Stomach (tissue), 8 donors: ENCODE measurements at regions not wholly inside any gene's neighbourhood (a gene's known extent, or its start where the extent isn't known, plus 50 kb on each side); places are given as distances from the start of the nearest gene placed in this dataset.
"Not testable (repeated sequence)": the region's sequence is repeated elsewhere in the genome, so short reads cannot be mapped to it uniquely, and the experiment has no call there.

Source experiments
- DNase-seq, 2 donors: peaks; one replicate each; pipeline versions ENCODE4 v3.0.0 to v3.0.0-alpha.2; 2013 to 2019
- H3K27ac ChIP-seq, 5 donors: fragments of 200-600 bp in 4 of 5; sonication (generic) in 4 of 5; one replicate each; pipeline ENCODE4 v1.5.1; 2013 to 2019; ENCODE audit warnings: mild to moderate bottlenecking in 1 of 5, moderate library complexity in 1 of 5
- H3K27me3 ChIP-seq, 3 donors: fragments of 200-600 bp; sonication (generic); one replicate each; pipeline ENCODE4 v1.5.1; 2017 to 2019; ENCODE audit warnings: mixed run types in 1 of 3
- H3K36me3 ChIP-seq, 4 donors: fragments of 200-600 bp; sonication (generic); 1 replicate in 3 of 4; 2 replicates in 1 of 4; pipeline ENCODE4 v1.5.1; 2016 to 2019
- H3K4me1 ChIP-seq, 4 donors: fragments of 200-600 bp; sonication (generic); one replicate each; pipeline ENCODE4 v1.5.1; 2016 to 2019
- H3K4me3 ChIP-seq, 4 donors: fragments of 200-600 bp; sonication (generic) in 3 of 4; one replicate each; pipeline ENCODE4 v1.5.1; 2016 to 2019; ENCODE audit warnings: mild to moderate bottlenecking in 1 of 4
- H3K9me3 ChIP-seq, 4 donors: fragments of 200-600 bp; sonication (generic); one replicate each; pipeline ENCODE4 v1.5.1; 2016 to 2019
- EP300 ChIP-seq: sonication (generic); formaldehyde crosslinking; IDR thresholded peaks from one replicate; pipeline ENCODE4 v1.6.1; 2017; ENCODE audit warnings: antibody characterized with exemption
- POLR2A ChIP-seq, 4 donors: fragments of 450-650 bp; IDR thresholded peaks; one replicate each; pipeline ENCODE4 v1.6.1; 2016; ENCODE audit warnings: antibody characterized with exemption in 4 of 4, control low read depth in 2 of 4, mild to moderate bottlenecking in 1 of 4, moderate library complexity in 1 of 4
- POLR2AphosphoS5 ChIP-seq, 3 donors: sonication (generic); formaldehyde crosslinking; IDR thresholded peaks; one replicate each; pipeline ENCODE4 v1.6.1; 2016; ENCODE audit warnings: antibody characterized with exemption in 3 of 3
- whole genome bisulfite sequencing, 5 donors: extraction: QIAGEN DNeasy Blood & Tissue Kit in 3 of 5; methylation state at CpG; one replicate each; pipeline versions ENCODE4 v1.1.5 to v1.1.7; 2013 to 2018; 5-methylcytosine and 5-hydroxymethylcytosine counted together
- intact Hi-C: fragments of 100-400 bp; cut with DNase I; formaldehyde crosslinking; loops from one replicate; pipeline ENCODE4 v1.15.1; 2023; ENCODE audit warnings: low total_unique reads
- TF ChIP-seq, protein P1 (sequence below), 7 experiments: fragments of 450-650 bp in 4 of 7; fragments of 200-600 bp in 3 of 7; sonication (generic) in 3 of 7; IDR thresholded peaks; one replicate each; pipeline ENCODE4 v1.5.1; 2016 to 2019; ENCODE audit warnings: antibody characterized with exemption in 7 of 7, control low read depth in 2 of 7, mild to moderate bottlenecking in 1 of 7
- donor health status: healthy with polysubstance abuse.
- donor health status: Bipolar disorder and iron deficiency.
- donor health status: healthy.

- H3K27me3 ChIP-seq, result no peaks in the 10 kb centered on the region
- peaks cover 0 to 4% (median 1%) of the 10 kb centered on the region in 4 donors for H3K36me3 ChIP-seq
- H3K27ac ChIP-seq, result no peak overlapping the region
- DNase-seq, result no peak
- no peaks in the 10 kb centered on the region for H3K4me1 ChIP-seq
- no peaks in the 10 kb centered on the region for H3K9me3 ChIP-seq
- WGBS, 5 donors, result 85 to 96% (median 94%) methylated on average over 8 of the region's 8 CpGs
- intact Hi-C loops, result no loop called here
- H3K4me3 ChIP-seq, result no peak overlapping the region
- TF ChIP-seq POLR2AphosphoS5 (IDR thresholded peaks at IDR 0.05), result no peak
- no peak for TF ChIP-seq POLR2A (IDR thresholded peaks at IDR 0.05)
- no peak for TF ChIP-seq EP300
- TF ChIP-seq, protein P1, sequence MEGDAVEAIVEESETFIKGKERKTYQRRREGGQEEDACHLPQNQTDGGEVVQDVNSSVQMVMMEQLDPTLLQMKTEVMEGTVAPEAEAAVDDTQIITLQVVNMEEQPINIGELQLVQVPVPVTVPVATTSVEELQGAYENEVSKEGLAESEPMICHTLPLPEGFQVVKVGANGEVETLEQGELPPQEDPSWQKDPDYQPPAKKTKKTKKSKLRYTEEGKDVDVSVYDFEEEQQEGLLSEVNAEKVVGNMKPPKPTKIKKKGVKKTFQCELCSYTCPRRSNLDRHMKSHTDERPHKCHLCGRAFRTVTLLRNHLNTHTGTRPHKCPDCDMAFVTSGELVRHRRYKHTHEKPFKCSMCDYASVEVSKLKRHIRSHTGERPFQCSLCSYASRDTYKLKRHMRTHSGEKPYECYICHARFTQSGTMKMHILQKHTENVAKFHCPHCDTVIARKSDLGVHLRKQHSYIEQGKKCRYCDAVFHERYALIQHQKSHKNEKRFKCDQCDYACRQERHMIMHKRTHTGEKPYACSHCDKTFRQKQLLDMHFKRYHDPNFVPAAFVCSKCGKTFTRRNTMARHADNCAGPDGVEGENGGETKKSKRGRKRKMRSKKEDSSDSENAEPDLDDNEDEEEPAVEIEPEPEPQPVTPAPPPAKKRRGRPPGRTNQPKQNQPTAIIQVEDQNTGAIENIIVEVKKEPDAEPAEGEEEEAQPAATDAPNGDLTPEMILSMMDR (IDR thresholded peaks at IDR 0.05), result no peak
Measured at GRCh38 chr11:71130106-71130505, 122.3 kb downstream of the SHANK2 start.

- H3K4me1 ChIP-seq, result no peaks in the 10 kb centered on the region
- no peak overlapping the region for H3K27ac ChIP-seq
- intact Hi-C loops, result no loop called here
- no peaks in the 10 kb centered on the region for H3K27me3 ChIP-seq
- DNase-seq, result no peak
- H3K9me3 ChIP-seq, result no peaks in the 10 kb centered on the region
- WGBS, 5 donors, result 78 to 93% (median 90%) methylated on average over 5 of the region's 5 CpGs
- TF ChIP-seq POLR2A (IDR thresholded peaks at IDR 0.05) (no peak), EP300 (no peak), POLR2AphosphoS5 (IDR thresholded peaks at IDR 0.05) (no peak)
- TF ChIP-seq, protein P1 (IDR thresholded peaks at IDR 0.05), result no peak
- H3K36me3 ChIP-seq, result peaks cover 0 to 4% (median 1%) of the 10 kb centered on the region in 4 donors
- H3K4me3 ChIP-seq, result no peak overlapping the region
Measured at GRCh38 chr11:71129624-71130023, 122.8 kb downstream of the SHANK2 start.

DNA sequence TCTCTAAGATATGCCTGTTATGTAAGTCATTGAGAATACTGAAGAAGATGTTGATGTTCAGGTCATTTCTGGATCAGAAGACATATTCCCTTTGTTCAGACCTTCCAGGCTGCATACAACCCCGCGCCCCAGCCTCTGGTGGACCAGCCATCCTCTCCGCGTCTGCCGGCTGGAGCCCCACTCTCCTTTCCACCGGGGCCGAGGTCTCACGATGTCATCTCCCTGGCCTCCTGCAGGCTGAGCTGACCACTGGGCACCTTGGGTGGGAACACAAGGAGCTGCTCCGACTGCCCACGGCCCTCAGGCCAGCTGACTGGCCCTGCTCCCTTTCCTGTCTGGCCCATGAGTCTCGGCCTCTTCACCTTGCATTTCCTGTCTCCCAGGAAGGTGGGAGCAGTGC lies 124.6 kb downstream of the SHANK2 start:
- no peak overlapping the region for H3K27ac ChIP-seq
- H3K36me3 ChIP-seq, result peaks cover 0 to 4% (median 1%) of the 10 kb centered on the region in 4 donors
- DNase-seq, result no peak
- TF ChIP-seq POLR2A (IDR thresholded peaks at IDR 0.05) (no peak), EP300 (no peak), POLR2AphosphoS5 (IDR thresholded peaks at IDR 0.05) (no peak)
- TF ChIP-seq, protein P1 (IDR thresholded peaks at IDR 0.05), result no peak
- H3K4me1 ChIP-seq, result no peaks in the 10 kb centered on the region
- WGBS, 5 donors, result 79 to 95% (median 91%) methylated on average over 11 of the region's 11 CpGs
- H3K9me3 ChIP-seq, result no peaks in the 10 kb centered on the region
- intact Hi-C loops, result no loop called here
- no peaks in the 10 kb centered on the region for H3K27me3 ChIP-seq
- no peak overlapping the region for H3K4me3 ChIP-seq

DNA sequence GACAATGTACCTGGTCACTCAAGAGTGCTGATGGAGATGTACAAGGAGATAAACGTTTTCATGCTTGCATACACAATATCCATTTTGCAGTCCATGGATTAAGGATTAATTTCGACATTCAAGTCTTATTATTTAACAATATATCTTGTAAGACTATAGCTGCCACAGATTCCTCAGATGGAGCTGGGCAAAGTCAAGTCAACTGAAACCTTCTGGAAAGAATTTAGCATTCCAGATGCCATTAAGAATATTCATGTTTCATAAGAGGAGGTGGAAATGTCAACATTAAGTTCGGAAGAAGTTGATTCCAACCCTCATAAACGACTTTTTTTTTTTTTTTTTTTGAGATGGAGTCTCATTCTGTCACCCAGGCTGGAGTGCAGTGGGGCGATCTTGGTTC lies 126.0 kb downstream of the SHANK2 start:
- DNase-seq, H3K4me1 ChIP-seq, H3K27ac ChIP-seq, H3K27me3 ChIP-seq, H3K36me3 ChIP-seq, H3K4me3 ChIP-seq, H3K9me3 ChIP-seq, intact Hi-C loops: not testable (repeated sequence)
- WGBS, 5 donors, result 72 to 82% (median 76%) methylated on average over 5 of the region's 5 CpGs

- Histone ChIP-seq H3K4me3 (no peak overlapping the region), H3K9me3 (no peaks in the 10 kb centered on the region), H3K4me1 (peaks cover 0 to 7% (median 2%) of the 10 kb centered on the region in 4 donors), H3K27ac (no peak overlapping the region), H3K27me3 (no peaks in the 10 kb centered on the region), H3K36me3 (peaks cover 0 to 3% (median 0%) of the 10 kb centered on the region in 4 donors)
- 61 to 69% (median 68%) methylated on average over 3 of the region's 3 CpGs for WGBS, 5 donors
- TF ChIP-seq POLR2A (IDR thresholded peaks at IDR 0.05), result no peak
- TF ChIP-seq EP300, result no peak
- TF ChIP-seq POLR2AphosphoS5 (IDR thresholded peaks at IDR 0.05), result no peak
- TF ChIP-seq, protein P1 (IDR thresholded peaks at IDR 0.05), result no peak
- DNase-seq, result no peak
- intact Hi-C loops, result no loop called here
Measured at GRCh38 chr11:71125150-71125549, 127.2 kb downstream of the SHANK2 start.
